OCI-LY3 (cell line): ENCODE measurements at regions not wholly inside any gene's neighbourhood (a gene's known extent, or its start where the extent isn't known, plus 50 kb on each side); places are given as distances from the start of the nearest gene placed in this dataset.
A peak's percentile ranks its signal among the peaks of the same experiment; 100 is the strongest.

Experiments
- H2AFZ ChIP-seq: fragments of 200-600, 300-600 bp; shearing (Covaris generic); 2 replicates; pipeline ENCODE4 v1.6.0; 2014; ENCODE audit warnings: antibody characterized with exemption, low read depth, low read length
- H3K27ac ChIP-seq: fragments of 200-600, 300-600 bp; sonication (generic); 2 replicates; pipeline ENCODE4 v1.5.1; 2014; ENCODE audit warnings: mild to moderate bottlenecking, low read length, moderate library complexity, mixed read lengths
- H3K27me3 ChIP-seq: fragments of 200-600, 300-600 bp; sonication (generic); 2 replicates; pipeline ENCODE4 v1.6.1; 2014; ENCODE audit warnings: low read depth, low read length, mixed read lengths
- H3K36me3 ChIP-seq: fragments of 200-600, 300-600 bp; sonication (generic); replicated peaks from 2 replicates; pipeline ENCODE3; 2014; ENCODE audit warnings: low read depth, low read length, mixed read lengths
- H3K4me1 ChIP-seq: fragments of 300-600, 200-600 bp; sonication (generic); 2 replicates; pipeline ENCODE4 v1.6.1; 2014; ENCODE audit warnings: low read length, mixed read lengths
- H3K4me2 ChIP-seq: fragments of 200-600, 300-600 bp; sonication (generic); 2 replicates; pipeline ENCODE4 v1.6.1; 2014; ENCODE audit warnings: low read length, mixed read lengths
- H3K4me3 ChIP-seq: fragments of 300-600, 200-600 bp; sonication (generic); 2 replicates; pipeline ENCODE4 v1.5.1; 2014; ENCODE audit warnings: antibody characterized with exemption, mild to moderate bottlenecking, low read length, moderate library complexity
- H3K79me2 ChIP-seq: fragments of 300-600, 200-600 bp; shearing (Covaris generic); 2 replicates; pipeline ENCODE4 v1.6.1; 2014; ENCODE audit warnings: mild to moderate bottlenecking, low read length, mixed read lengths
- H3K9ac ChIP-seq: fragments of 300-600, 200-600 bp; shearing (Covaris generic); 2 replicates; pipeline ENCODE4 v1.6.0; 2014; ENCODE audit warnings: mild to moderate bottlenecking, low read length, moderate library complexity
- H3K9me3 ChIP-seq: fragments of 200-600, 300-600 bp; shearing (Covaris generic); 2 replicates; pipeline ENCODE4 v1.6.1; 2014; ENCODE audit warnings: low read length, mixed read lengths; ENCODE audit not compliant: insufficient read depth
- H4K20me1 ChIP-seq: fragments of 200-600, 300-600 bp; sonication (generic); 2 replicates; pipeline ENCODE4 v1.6.1; 2016; ENCODE audit warnings: low read length, mixed read lengths; ENCODE audit not compliant: insufficient read depth
- CTCF ChIP-seq: fragments of 200-600, 300-600 bp; sonication (generic); IDR thresholded peaks from 2 replicates; pipeline ENCODE4 v1.5.1; 2014; ENCODE audit warnings: antibody characterized with exemption, low read length, low read depth
- EZH2phosphoT487 ChIP-seq: fragments of 200-600 bp; shearing (Covaris generic); IDR thresholded peaks from 2 replicates; pipeline ENCODE4 v1.6.1; 2018; ENCODE audit warnings: antibody characterized with exemption, mixed run types, low read depth

- Histone ChIP-seq H3K27ac (no peak overlapping the region), H3K9ac (no peak overlapping the region), H2AFZ (no peak overlapping the region), H3K4me2 (no peak overlapping the region), H3K36me3 (no peaks in the 10 kb centered on the region), H3K4me1 (no peaks in the 10 kb centered on the region), H3K79me2 (no peaks in the 10 kb centered on the region), H3K4me3 (no peak overlapping the region), H3K9me3 (no peaks in the 10 kb centered on the region), H4K20me1 (no peaks in the 10 kb centered on the region), H3K27me3 (no peaks in the 10 kb centered on the region)
- no peak for TF ChIP-seq EZH2phosphoT487
Observed at GRCh38 chr3:104961851-104962250, 404.9 kb upstream of the ALCAM start.

GRCh38 chr3:104974316-104974715 lies 392.4 kb upstream of the ALCAM start:
- Histone ChIP-seq H3K9ac (no peak overlapping the region), H2AFZ (no peak overlapping the region), H3K4me3 (no peak overlapping the region), H3K27ac (no peak overlapping the region), H3K4me2 (no peak overlapping the region), H3K36me3 (no peaks in the 10 kb centered on the region), H3K27me3 (no peaks in the 10 kb centered on the region), H3K4me1 (no peaks in the 10 kb centered on the region), H3K9me3 (no peaks in the 10 kb centered on the region), H3K79me2 (no peaks in the 10 kb centered on the region), H4K20me1 (no peaks in the 10 kb centered on the region)
- no peak for TF ChIP-seq CTCF
- TF ChIP-seq EZH2phosphoT487, result no peak

GRCh38 chr3:104977719-104978118 lies 389.0 kb upstream of the ALCAM start:
- Histone ChIP-seq H3K27ac (no peak overlapping the region), H4K20me1 (no peaks in the 10 kb centered on the region), H3K9ac (no peak overlapping the region), H3K4me3 (no peak overlapping the region), H2AFZ (no peak overlapping the region), H3K36me3 (no peaks in the 10 kb centered on the region), H3K27me3 (no peaks in the 10 kb centered on the region), H3K4me1 (no peaks in the 10 kb centered on the region), H3K9me3 (no peaks in the 10 kb centered on the region), H3K79me2 (no peaks in the 10 kb centered on the region), H3K4me2 (no peak overlapping the region)
- TF ChIP-seq EZH2phosphoT487 (no peak), CTCF (no peak)

GRCh38 chr3:104982130-104982529 lies 384.6 kb upstream of the ALCAM start:
- H3K9ac ChIP-seq, result no peak overlapping the region
- no peak overlapping the region for H3K27ac ChIP-seq
- no peaks in the 10 kb centered on the region for H3K79me2 ChIP-seq
- no peaks in the 10 kb centered on the region for H3K36me3 ChIP-seq
- H3K27me3 ChIP-seq, result no peaks in the 10 kb centered on the region
- H3K9me3 ChIP-seq, result no peaks in the 10 kb centered on the region
- no peaks in the 10 kb centered on the region for H4K20me1 ChIP-seq
- TF ChIP-seq EZH2phosphoT487 (no peak), CTCF (no peak)
- H3K4me1 ChIP-seq, result no peaks in the 10 kb centered on the region
- H2AFZ ChIP-seq, result no peak overlapping the region
- no peak overlapping the region for H3K4me3 ChIP-seq
- no peak overlapping the region for H3K4me2 ChIP-seq

- H4K20me1 ChIP-seq, result no peaks in the 10 kb centered on the region
- H3K4me1 ChIP-seq, result no peaks in the 10 kb centered on the region
- no peak overlapping the region for H3K27ac ChIP-seq
- no peaks in the 10 kb centered on the region for H3K9me3 ChIP-seq
- H3K4me2 ChIP-seq, result no peak overlapping the region
- H3K9ac ChIP-seq, result no peak overlapping the region
- TF ChIP-seq CTCF (peak; percentile 30), EZH2phosphoT487 (no peak)
- H3K27me3 ChIP-seq, result no peaks in the 10 kb centered on the region
- H2AFZ ChIP-seq, result no peak overlapping the region; the same call in 1 of the 2 replicates
- H3K36me3 ChIP-seq, result no peaks in the 10 kb centered on the region
- H3K4me3 ChIP-seq, result no peak overlapping the region
- no peaks in the 10 kb centered on the region for H3K79me2 ChIP-seq
Observed at GRCh38 chr3:104987859-104988258, 378.9 kb upstream of the ALCAM start.
